HG03280 (cell line): ENCODE measurements at regions not wholly inside any gene's neighbourhood (a gene's known extent, or its start where the extent isn't known, plus 50 kb on each side); places are given as distances from the start of the nearest gene placed in this dataset.
"Not testable (repeated sequence)": the region's sequence is repeated elsewhere in the genome, so short reads cannot be mapped to it uniquely, and the experiment has no call there.

Experiments
- ATAC-seq: cut with Tn5 transposase; IDR thresholded peaks from one replicate; pipeline ENCODE4 v1.9.1; 2021; ENCODE audit warnings: mild to moderate bottlenecking, moderate library complexity; ENCODE audit not compliant: unreplicated experiment

DNA sequence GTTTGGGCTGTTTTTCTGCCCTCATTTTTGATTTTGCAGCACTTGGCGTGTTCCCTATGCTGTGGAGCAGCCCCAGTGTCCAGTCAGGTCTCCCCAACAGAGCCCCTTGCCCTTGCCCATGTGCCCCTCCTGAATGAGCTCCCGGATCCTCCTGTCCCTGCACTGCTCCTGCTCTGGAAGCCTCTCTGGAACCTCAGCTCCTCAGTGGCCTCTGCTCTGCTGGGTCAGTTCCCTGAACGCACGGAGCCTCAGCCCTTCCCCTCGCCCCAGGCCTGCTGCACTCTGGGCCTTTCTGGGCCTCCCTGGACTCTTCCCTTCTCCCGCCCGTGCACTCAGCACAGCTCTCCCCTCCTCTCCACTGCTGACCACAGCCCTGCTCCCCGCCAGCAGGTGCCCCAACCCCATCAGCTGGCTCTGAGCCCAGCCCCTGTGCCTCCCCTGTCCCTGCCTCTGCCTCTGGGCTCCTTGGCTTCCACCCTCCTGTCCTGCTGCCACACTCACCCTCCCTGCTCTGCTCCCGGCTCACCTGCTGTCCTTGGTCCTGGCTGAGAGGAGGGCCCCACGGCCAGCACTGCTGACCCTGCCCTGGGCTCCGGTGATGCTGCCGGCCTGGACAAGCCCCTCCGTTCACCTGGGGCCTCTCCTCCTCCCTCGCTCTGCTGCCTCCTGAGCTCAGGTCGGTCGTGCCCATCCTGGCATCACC lies 220.6 kb downstream of the TMEM121 start:
- ATAC-seq, result not testable (repeated sequence)

DNA sequence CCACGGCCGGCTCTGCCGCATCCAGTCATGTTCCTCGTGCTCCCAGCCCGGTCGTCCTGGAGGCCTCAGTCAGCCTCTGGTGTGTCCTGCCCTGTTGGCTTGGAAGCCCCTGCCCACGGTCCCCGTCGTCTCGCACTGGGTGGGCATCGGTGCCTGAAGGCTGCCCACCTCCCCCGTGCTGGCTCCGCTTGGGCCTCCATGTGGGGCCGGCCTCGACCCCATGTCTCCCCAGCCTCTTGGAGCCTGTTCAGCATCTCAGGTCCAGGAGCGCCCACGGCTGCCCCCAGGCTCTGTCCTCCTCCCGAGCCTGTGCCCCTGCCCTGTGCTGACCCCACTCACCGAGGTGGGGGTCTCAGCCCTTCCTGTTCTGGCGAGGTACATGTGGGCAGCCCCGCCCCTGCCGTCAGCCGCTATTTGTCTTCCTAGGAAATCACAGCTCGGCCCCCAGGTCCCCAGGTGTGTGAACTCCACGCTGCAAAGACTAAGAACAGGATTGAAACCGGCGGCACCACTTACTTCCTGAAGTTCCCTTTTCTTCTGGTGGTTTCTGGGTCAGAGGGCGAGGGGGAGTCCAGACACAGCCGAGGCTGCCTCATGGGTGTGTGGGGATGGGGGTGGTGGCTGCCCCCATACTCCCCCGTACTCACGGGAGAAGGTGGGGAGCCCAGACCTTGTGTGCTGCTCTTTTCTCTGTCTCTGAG lies 221.3 kb downstream of the TMEM121 start:
- not testable (repeated sequence) for ATAC-seq

DNA sequence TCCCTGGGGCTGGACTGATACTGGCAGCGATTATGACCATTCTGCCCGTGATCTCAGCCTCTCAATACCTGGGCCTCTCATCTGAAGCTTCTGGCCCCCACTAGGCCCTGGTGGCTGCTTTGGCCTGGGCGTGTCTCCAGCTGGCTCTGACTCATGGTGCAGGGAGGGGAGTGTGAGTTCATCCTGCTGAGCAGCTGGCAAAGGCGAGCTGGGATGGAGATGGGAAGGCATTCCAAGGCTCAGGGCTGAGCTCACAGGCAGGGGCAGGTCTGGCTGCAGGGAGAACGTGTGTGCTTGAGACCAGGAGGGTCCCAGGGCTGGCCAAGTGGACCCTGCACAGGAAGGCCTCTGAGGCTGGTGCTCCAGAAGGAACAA lies 221.8 kb downstream of the TMEM121 start:
- no peak for ATAC-seq

DNA sequence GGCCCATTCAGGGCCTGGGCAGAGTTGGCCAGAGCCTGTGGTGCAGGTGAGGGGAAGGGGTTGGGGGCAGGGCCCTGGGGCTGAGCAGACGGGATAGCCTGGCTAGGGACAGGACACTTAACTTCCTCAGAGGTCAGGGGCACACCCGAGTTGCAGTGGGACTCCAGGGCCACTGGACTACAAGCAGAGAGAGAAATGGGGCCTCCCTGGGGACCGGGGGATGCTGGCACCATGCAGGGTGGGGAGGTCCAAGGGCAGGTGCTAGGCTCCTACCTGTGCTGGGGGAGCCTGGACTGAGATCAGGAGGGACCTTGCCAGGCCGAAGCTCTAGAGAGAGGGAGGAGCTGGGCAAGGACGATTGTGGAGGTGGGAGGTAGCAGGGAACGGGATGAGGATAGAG lies 222.3 kb downstream of the TMEM121 start:
- ATAC-seq, result not testable (repeated sequence)

- not testable (repeated sequence) for ATAC-seq
Measured at GRCh38 chr14:105749870-105750541, 223.6 kb downstream of the TMEM121 start.

DNA sequence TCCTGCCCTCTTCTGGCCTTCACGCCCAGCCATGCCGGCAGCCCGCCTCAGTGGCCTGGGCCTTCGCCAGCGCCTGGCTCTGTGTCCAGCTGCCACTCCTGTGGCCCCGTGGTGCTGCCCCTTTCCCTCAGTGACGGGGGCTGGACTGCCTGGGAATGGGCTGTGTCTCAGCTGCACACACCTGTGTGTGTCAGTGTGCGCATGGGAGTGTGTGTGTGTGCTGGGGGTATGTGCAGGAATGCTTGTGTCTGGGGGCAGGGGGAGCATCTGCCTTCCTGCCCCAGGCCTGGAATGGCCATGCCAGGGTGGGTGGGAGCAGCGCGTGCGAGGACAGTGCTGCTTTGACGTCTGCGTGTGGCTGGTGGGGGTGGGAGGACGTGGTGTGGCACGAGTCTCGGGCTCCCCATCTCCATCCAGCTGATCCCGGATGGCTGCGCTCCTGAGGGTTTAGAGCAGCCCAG lies 224.9 kb downstream of the TMEM121 start:
- not testable (repeated sequence) for ATAC-seq

DNA sequence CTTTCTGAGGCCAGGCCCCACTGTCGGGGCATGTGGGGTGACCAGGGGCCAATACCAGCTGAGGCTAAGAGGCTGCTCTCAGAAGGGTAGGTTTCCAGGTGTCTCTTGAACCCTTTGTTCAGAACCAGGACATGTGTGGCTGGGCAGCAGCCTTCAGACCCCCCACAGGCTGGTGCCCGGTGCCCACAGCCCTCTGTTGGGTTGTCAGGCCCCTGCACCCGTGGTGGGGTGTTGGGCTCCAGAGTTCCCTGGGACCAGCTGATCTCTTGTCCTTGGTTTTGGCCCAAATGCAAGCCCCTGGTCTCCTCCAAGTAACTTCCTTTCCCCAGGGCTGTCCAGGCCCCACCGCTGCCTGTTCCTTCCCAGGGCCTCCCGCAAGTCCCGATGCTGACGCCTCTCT lies 226.0 kb downstream of the TMEM121 start:
- ATAC-seq, result not testable (repeated sequence)

- ATAC-seq, result no peak
Measured at GRCh38 chr14:105760691-105761344, 234.4 kb downstream of the TMEM121 start.

DNA sequence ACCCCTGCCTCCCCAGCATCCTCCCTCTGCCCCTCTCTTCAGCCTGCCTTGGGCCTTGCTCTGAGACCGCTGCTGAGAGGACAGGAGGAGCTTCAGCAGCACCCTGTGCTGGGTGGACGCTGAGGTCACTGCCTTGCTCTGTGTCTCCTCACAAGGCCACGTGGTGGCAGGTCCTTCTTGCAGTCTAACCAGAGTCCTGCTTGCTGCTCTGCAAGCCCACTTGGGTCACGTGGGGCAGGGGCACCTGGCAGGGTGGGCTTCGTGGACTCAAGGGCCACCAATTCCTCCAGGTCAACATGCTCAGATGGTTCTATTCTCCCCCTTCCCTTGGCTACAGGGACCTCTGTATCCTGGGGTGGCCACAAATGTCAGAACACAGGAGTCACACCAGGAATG lies 235.0 kb downstream of the TMEM121 start:
- not testable (repeated sequence) for ATAC-seq

- no peak for ATAC-seq
Measured at GRCh38 chr14:105761842-105762241, 235.5 kb downstream of the TMEM121 start.

- not testable (repeated sequence) for ATAC-seq
Measured at GRCh38 chr14:105762262-105762661, 235.9 kb downstream of the TMEM121 start.

DNA sequence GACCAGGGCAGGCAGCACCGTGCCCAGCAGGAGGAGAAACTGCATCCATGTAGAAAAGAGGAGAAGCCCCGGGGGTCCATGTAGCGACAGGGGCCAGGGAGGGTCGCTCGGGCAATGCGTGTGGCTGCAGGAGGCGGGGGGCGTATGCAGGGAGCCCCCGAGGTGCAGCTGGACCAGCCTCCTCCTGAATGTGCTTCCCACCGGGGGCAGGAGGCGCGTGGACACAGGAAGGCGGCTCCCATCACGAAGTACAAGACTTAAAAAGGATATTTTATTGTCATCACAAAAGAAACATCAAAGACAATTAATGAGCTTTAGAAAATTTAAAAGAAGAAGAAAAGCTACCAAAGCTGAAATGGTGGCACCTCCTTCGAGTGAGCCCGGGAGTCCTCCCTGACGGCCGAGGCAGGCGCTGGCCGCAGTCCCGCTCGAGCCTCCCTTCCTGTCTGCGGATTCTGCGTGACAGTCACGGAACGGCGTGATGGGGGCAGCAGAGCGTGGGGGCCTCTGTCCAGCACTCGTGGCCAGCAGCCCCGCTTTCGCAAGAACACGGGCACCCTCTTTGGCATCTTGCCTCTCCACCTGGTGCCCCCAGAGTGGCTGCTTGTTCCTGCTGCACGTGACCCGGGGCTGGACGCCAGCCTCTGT lies 238.0 kb downstream of the TMEM121 start:
- ATAC-seq, result not testable (repeated sequence)

DNA sequence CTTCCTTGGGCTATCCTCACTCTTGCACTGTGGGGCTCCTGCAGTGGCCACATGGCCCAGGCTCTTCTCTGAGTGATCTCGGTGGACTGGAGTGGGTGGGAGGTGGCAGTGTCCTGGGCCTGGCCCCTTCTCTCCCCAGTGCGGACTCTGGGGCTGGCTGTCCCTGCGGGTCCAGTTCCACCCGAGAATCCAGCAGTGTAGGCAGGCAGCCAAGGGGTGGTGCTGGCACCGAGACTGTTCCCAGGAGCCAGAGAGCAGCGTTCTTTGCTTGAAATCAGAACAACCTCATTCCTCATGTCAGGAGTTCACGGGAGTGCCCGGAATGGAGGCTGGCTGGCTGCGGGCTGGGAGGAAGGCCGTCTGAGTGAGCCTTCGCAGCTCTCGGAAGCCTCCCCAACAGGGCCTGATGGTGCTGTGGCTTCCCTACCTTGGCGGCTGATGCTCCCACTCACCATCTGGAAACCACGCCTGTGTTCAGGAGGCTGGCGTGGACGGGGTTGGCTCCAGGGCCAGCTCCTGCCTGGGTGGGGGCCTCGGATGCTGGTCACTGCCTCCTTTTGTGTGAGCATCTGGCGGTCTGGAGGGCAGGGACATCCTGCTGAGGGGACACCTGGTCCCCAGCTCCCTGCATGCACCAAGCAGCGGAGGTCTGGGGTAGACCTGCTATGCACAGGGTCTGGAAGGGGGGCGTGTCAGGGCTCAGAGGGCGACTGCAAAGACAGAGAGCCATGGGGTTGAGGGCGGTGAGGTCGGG lies 238.9 kb downstream of the TMEM121 start:
- ATAC-seq, result not testable (repeated sequence)

GRCh38 chr14:105765893-105766614 lies 239.7 kb downstream of the TMEM121 start:
- ATAC-seq, result no peak

DNA sequence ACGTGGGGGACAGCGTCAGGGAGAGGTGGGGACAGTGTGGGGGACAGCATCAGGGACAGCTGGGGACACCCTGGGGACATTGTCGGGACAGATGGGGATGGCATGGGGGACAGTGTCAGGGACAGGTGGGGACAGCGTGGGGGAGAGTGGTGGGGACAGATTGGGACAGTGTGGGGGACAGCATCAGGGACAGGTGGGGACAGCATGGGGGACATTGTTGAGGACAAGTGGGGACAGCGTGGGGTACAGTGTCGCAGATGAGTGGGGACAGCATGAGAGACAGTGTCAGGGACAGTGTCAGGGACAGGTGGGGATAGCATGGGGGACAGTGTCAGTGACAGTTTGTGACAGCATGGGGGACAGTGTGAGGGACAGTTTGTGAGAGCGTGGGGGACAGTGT lies 240.9 kb downstream of the TMEM121 start:
- no peak for ATAC-seq

GRCh38 chr14:105768039-105768438 lies 241.7 kb downstream of the TMEM121 start:
- not testable (repeated sequence) for ATAC-seq

DNA sequence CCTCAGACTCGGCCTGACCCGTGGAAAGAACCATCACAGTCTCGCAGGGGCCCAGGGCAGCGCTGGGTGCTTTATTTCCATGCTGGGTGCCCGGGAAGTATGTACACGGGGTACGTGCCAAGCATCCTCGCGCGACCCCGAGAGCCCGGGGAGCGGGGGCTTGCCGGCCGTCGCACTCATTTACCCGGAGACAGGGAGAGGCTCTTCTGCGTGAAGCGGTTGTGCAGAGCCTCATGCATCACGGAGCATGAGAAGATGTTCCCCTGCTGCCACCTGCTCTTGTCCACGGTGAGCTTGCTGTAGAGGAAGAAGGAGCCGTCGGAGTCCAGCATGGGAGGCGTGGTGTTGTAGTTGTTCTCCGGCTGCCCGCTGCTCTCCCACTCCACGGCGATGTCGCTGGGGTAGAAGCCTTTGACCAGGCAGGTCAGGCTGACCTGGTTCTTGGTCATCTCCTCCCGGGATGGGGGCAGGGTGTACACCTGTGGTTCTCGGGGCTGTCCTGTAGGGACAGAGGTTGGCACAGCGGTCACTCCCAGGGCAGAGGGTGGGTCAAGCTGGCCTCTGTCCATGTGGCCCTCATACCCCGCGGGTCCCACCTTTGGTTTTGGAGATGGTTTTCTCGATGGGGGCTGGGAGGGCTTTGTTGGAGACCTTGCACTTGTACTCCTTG lies 242.8 kb downstream of the TMEM121 start:
- not testable (repeated sequence) for ATAC-seq

DNA sequence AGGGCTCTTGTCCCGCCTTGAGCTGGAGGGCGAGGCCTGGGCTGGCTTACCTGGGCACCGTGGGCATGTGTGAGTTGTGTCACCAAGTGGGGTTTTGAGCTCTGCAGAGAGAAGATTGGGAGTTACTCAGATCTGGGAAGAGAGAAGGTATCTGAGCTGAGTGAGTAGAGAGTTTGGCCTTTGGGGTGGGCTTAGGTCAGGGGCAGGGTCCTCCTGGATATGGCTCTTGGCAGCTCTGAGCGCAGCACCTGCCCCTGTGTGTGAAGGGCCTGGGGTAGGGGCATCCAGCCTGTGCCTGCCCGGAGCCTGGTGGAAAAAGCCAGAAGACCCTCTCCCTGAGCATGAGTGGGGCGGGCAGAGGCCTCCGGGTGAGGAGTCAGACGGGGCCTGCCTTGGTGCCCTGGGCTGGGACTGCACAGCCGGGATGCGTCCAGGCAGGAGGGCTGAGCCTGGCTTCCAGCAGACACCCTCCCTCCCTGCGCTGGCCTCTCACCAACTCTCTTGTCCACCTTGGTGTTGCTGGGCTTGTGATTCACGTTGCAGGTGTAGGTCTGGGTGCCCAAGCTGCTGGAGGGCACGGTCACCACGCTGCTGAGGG lies 244.3 kb downstream of the TMEM121 start:
- not testable (repeated sequence) for ATAC-seq
